A549 (cell line): ENCODE measurements at regions not wholly inside any gene's neighbourhood (a gene's known extent, or its start where the extent isn't known, plus 50 kb on each side); places are given as distances from the start of the nearest gene placed in this dataset.

Source experiments
- ATAC-seq, 2 experiments: fragments of 200-7000 bp in 1 of 2; fragments of >200 bp in 1 of 2; cut with Nextera tagmentation in 1 of 2; cut with Tn5 transposase in 1 of 2; 3 replicates each; pipeline versions ENCODE4 v1.8.0 to v1.9.1; 2018 to 2020; ENCODE audit warnings: mild to moderate bottlenecking in 1 of 2, moderate library complexity in 1 of 2
- CTCF ChIA-PET: fragments of 300-600 bp; sonication (Branson Sonifier 250); formaldehyde crosslinking; extraction: SDS; loops from one replicate; lab custom pipeline; 2021; ENCODE audit warnings: antibody characterized with exemption, inconsistent platforms; lab: Yijun Ruan, JAX
- POLR2A ChIA-PET: fragments of 350-600 bp; formaldehyde crosslinking; extraction: SDS; loops from one replicate; lab custom pipeline; 2021; ENCODE audit warnings: antibody characterized with exemption, inconsistent platforms; lab: Yijun Ruan, JAX
- DNase-seq, 2 experiments: peaks; one replicate each; pipeline versions ENCODE4 v3.0.0 to v3.0.0-alpha.2; 2011 to 2016; ENCODE audit warnings: low read depth in 1 of 2, low spot score in 1 of 2
- FAIRE-seq: peaks from 2 replicates; lab custom pipeline; 2011; peaks lifted over from hg19 to GRCh38; lab: Jason Lieb, UNC
- H3K27ac ChIP-seq, 2 experiments: fragments of >200 bp; sonication (Bioruptor Twin); formaldehyde crosslinking; 3 replicates each; pipeline ENCODE4 v1.5.1; 2016 to 2017
- H3K4me1 ChIP-seq: fragments of >200 bp; sonication (Bioruptor Twin); formaldehyde crosslinking; 3 replicates; pipeline ENCODE4 v1.6.1; 2016
- H3K4me2 ChIP-seq: fragments of >200 bp; sonication (Bioruptor Twin); formaldehyde crosslinking; 3 replicates; pipeline ENCODE4 v1.6.1; 2016
- H3K4me3 ChIP-seq: fragments of >200 bp; sonication (Bioruptor Twin); formaldehyde crosslinking; 3 replicates; pipeline ENCODE4 v1.5.1; 2016
- H3K9me3 ChIP-seq: fragments of >200 bp; sonication (Bioruptor Twin); formaldehyde crosslinking; 3 replicates; pipeline ENCODE4 v1.6.1; 2016
- BCL3 ChIP-seq: fragments of >200 bp; sonication (Bioruptor Twin); formaldehyde crosslinking; IDR thresholded peaks from 3 replicates; pipeline ENCODE4 v1.6.1; 2016
- CBX2 ChIP-seq: fragments of 200-600 bp; sonication (generic); IDR thresholded peaks from 2 replicates; pipeline ENCODE4 v1.6.1; 2016; ENCODE audit warnings: low read depth, mild to moderate bottlenecking, borderline replicate concordance
- CTCF ChIP-seq: fragments of >200 bp; sonication (Bioruptor Twin); formaldehyde crosslinking; IDR thresholded peaks from 3 replicates; pipeline ENCODE4 v1.5.1; 2016
- E2F6 ChIP-seq: IDR thresholded peaks from 2 replicates; pipeline ENCODE4 v1.6.1; 2012; ENCODE audit warnings: low read depth, borderline replicate concordance
- EP300 ChIP-seq, 2 experiments: fragments of >200 bp; sonication (Bioruptor Twin); formaldehyde crosslinking; IDR thresholded peaks; 2 replicates in 1 of 2; 3 replicates in 1 of 2; pipeline ENCODE4 v1.6.1; 2016 to 2017
- HDAC2 ChIP-seq: fragments of 200-600 bp; sonication (generic); IDR thresholded peaks from 2 replicates; pipeline ENCODE4 v1.6.1; 2016
- HMGXB4 ChIP-seq: fragments of 250-450 bp; sonication (Bioruptor Pico); IDR thresholded peaks from 2 replicates; pipeline ENCODE4 v1.5.0; 2021; ENCODE audit warnings: mild to moderate bottlenecking, moderate library complexity, borderline replicate concordance
- HOXA7 ChIP-seq: fragments of 250-450 bp; sonication (Bioruptor Pico); IDR thresholded peaks from 2 replicates; pipeline ENCODE4 v1.5.0; 2020; ENCODE audit warnings: mild to moderate bottlenecking, moderate library complexity
- MAZ ChIP-seq: fragments of 150-350 bp; IDR thresholded peaks from 2 replicates; pipeline ENCODE4 v1.6.1; 2014; ENCODE audit warnings: antibody characterized with exemption, low read depth, low read length, borderline replicate concordance
- RAD21 ChIP-seq, 2 experiments: fragments of >200 bp in 1 of 2; sonication (Bioruptor Twin) in 1 of 2; formaldehyde crosslinking in 1 of 2; IDR thresholded peaks in 1 of 2; conservative IDR thresholded peaks in 1 of 2; 2 replicates in 1 of 2; 3 replicates in 1 of 2; pipeline ENCODE4 v1.6.1; 2012 to 2018; ENCODE audit warnings: inconsistent platforms in 1 of 2
- REST ChIP-seq: fragments of 200-600 bp; sonication (generic); IDR thresholded peaks from 2 replicates; pipeline ENCODE4 v1.6.1; 2016; ENCODE audit warnings: antibody characterized with exemption, mild to moderate bottlenecking, moderate library complexity
- ZFP36 ChIP-seq: fragments of 450-650 bp; IDR thresholded peaks from 2 replicates; pipeline ENCODE4 v1.6.1; 2014; ENCODE audit warnings: borderline replicate concordance; ENCODE audit not compliant: partially characterized antibody
- WGBS: methylation state at CpG from one replicate; pipeline ENCODE4 v1.1.6; 2017; ENCODE audit errors: missing lambda C conversion rate; 5-methylcytosine and 5-hydroxymethylcytosine counted together

GRCh38 chrX:9241427-9241826, 207.5 kb upstream of the FAM9B start (continued):
- TF ChIP-seq CBX2 (no peak), MAZ (no peak), HMGXB4 (CRISPR knock-in tag) (no peak)

- ATAC-seq = no peak
- H3K4me1 ChIP-seq = no peaks in the 10 kb centered on the region
- FAIRE-seq = peak; percentile 39
- POLR2A ChIA-PET = no interaction called here
- WGBS = 68% methylated on average over 8 of the region's 8 CpGs
- no peak for TF ChIP-seq BCL3
- TF ChIP-seq, all 56 proteins: peak for 0
- no peak overlapping the region for H3K27ac ChIP-seq
- H3K9me3 ChIP-seq = peaks cover 4% of the 10 kb centered on the region; the same call in 1 of the 3 replicates
- no peak for DNase-seq
- no peak overlapping the region for H3K4me3 ChIP-seq
- H3K4me2 ChIP-seq = no peak overlapping the region
- CTCF ChIA-PET = no interaction called here
Observed at GRCh38 chrX:9249051-9249846, 215.3 kb upstream of the FAM9B start.

GRCh38 chrX:9252182-9252581, 212.7 kb upstream of the TBL1X start:
- POLR2A ChIA-PET = no interaction called here
- H3K27ac ChIP-seq = no peak overlapping the region
- TF ChIP-seq RAD21 (conservative IDR thresholded peaks at IDR 0.05 in 1 of 2, IDR thresholded peaks at IDR 0.05 in 1 of 2) (no peak), CTCF (no peak), HDAC2 (no peak), E2F6 (no peak), ZFP36 (no peak), EP300 (IDR thresholded peaks at IDR 0.05) (no peak)
- TF ChIP-seq, all 56 proteins: peak for 0
- no peak overlapping the region for H3K4me2 ChIP-seq
- no peaks in the 10 kb centered on the region for H3K4me1 ChIP-seq
- CTCF ChIA-PET = no interaction called here
- H3K9me3 ChIP-seq = peaks cover 4% of the 10 kb centered on the region; the same call in 1 of the 3 replicates
- FAIRE-seq (no peak), DNase-seq (no peak), ATAC-seq (no peak)
- 33% methylated on average over 4 of the region's 4 CpGs for whole genome bisulfite sequencing
- no peak overlapping the region for H3K4me3 ChIP-seq

GRCh38 chrX:9253211-9253610, 211.6 kb upstream of the TBL1X start:
- Histone ChIP-seq H3K4me2 (no peak overlapping the region), H3K27ac (no peak overlapping the region), H3K4me3 (no peak overlapping the region), H3K4me1 (no peaks in the 10 kb centered on the region), H3K9me3 (peaks cover 4% of the 10 kb centered on the region; the same call in 1 of the 3 replicates)
- FAIRE-seq (no peak), DNase-seq (no peak), ATAC-seq (no peak)
- ChIA-PET POLR2A (no interaction called here), CTCF (no interaction called here)
- 61% methylated on average over 2 of the region's 2 CpGs for WGBS
- TF ChIP-seq REST (no peak), HOXA7 (CRISPR knock-in tag) (no peak)
